SK-N-SH (cell line): ENCODE measurements at regions not wholly inside any gene's neighbourhood (a gene's known extent, or its start where the extent isn't known, plus 50 kb on each side); places are given as distances from the start of the nearest gene placed in this dataset.

Experiments
- CTCF ChIA-PET: fragments of 300-600, 350-600 bp; formaldehyde crosslinking; extraction: SDS; loops from one replicate; lab custom pipeline; 2021; lab: Yijun Ruan, JAX
- POLR2A ChIA-PET: fragments of 350-600 bp; sonication (Branson Sonifier 250); formaldehyde crosslinking; extraction: SDS; loops from one replicate; lab custom pipeline; 2020; ENCODE audit warnings: antibody characterized with exemption, inconsistent platforms; lab: Yijun Ruan, JAX
- DNase-seq: peaks from one replicate; pipeline ENCODE4 v3.0.0; 2012
- H2AFZ ChIP-seq: fragments of 200-600 bp; sonication (generic); 2 replicates; pipeline ENCODE4 v1.8.1; 2016; ENCODE audit warnings: antibody characterized with exemption, mild to moderate bottlenecking, low read depth
- H3F3A ChIP-seq: fragments of 200-600 bp; sonication (generic); replicated peaks from 2 replicates; pipeline ENCODE3; 2016; ENCODE audit warnings: antibody characterized with exemption, mild to moderate bottlenecking; ENCODE audit not compliant: insufficient read depth
- H3K27ac ChIP-seq, 2 experiments: fragments of 200-500 bp in 1 of 2; fragments of 200-600 bp in 1 of 2; sonication (Bioruptor generic) in 1 of 2; sonication (generic), shearing (Covaris generic) in 1 of 2; 2 replicates each; pipeline versions ENCODE4 v1.5.1 to v1.6.1; 2014 to 2016; ENCODE audit warnings: low read depth in 2 of 2, inconsistent platforms in 1 of 2, low read length in 1 of 2, mild to moderate bottlenecking in 1 of 2, mixed read lengths in 1 of 2
- H3K27me3 ChIP-seq: fragments of 200-600 bp; sonication (generic), shearing (Covaris generic); 2 replicates; pipeline ENCODE4 v1.6.1; 2016; ENCODE audit warnings: mixed run types; ENCODE audit not compliant: insufficient read depth
- H3K36me3 ChIP-seq, 2 experiments: fragments of 200-500 bp in 1 of 2; fragments of 200-600 bp in 1 of 2; sonication (Bioruptor generic) in 1 of 2; sonication (generic) in 1 of 2; replicated peaks in 1 of 2; 2 replicates each; pipeline versions ENCODE3 to v1.5.1; 2014 to 2016; ENCODE audit warnings: low read length in 1 of 2, mild to moderate bottlenecking in 1 of 2; ENCODE audit not compliant: insufficient read depth in 2 of 2, control insufficient read depth in 1 of 2
- H3K4me1 ChIP-seq, 2 experiments: fragments of 200-500 bp in 1 of 2; fragments of 200-600 bp in 1 of 2; sonication (Bioruptor generic) in 1 of 2; sonication (generic), shearing (Covaris generic) in 1 of 2; 2 replicates each; pipeline versions ENCODE4 v1.5.1 to v1.6.1; 2014 to 2016; ENCODE audit warnings: low read depth in 1 of 2, low read length in 1 of 2, mixed run types in 1 of 2; ENCODE audit not compliant: insufficient read depth in 2 of 2, control insufficient read depth in 1 of 2
- H3K4me2 ChIP-seq: fragments of 200-600 bp; sonication (generic), shearing (Covaris generic); 2 replicates; pipeline ENCODE4 v1.6.1; 2017; ENCODE audit warnings: mixed run types
- H3K4me3 ChIP-seq, 2 experiments: fragments of 200-500 bp in 1 of 2; fragments of 200-600 bp in 1 of 2; sonication (Bioruptor generic) in 1 of 2; sonication (generic), shearing (Covaris generic) in 1 of 2; 2 replicates each; pipeline versions ENCODE4 v1.5.1 to v1.8.1; 2014 to 2016; ENCODE audit warnings: low read depth in 2 of 2, inconsistent platforms in 1 of 2, low read length in 1 of 2, mild to moderate bottlenecking in 1 of 2, mixed read lengths in 1 of 2, moderate library complexity in 1 of 2
- H3K79me2 ChIP-seq: fragments of 200-600 bp; sonication (generic); 2 replicates; pipeline ENCODE4 v1.8.1; 2017; ENCODE audit warnings: mild to moderate bottlenecking; ENCODE audit not compliant: insufficient read depth
- H3K9ac ChIP-seq: fragments of 200-600 bp; sonication (generic); 2 replicates; pipeline ENCODE4 v1.6.1; 2017; ENCODE audit warnings: mixed run types
- H3K9me2 ChIP-seq: fragments of 200-600 bp; sonication (generic); 2 replicates; pipeline ENCODE4 v1.6.1; 2017; ENCODE audit warnings: mixed run types
- H3K9me3 ChIP-seq: fragments of 200-600 bp; sonication (generic); 2 replicates; pipeline ENCODE4 v1.6.1; 2017; ENCODE audit warnings: mixed run types, mild to moderate bottlenecking, moderate library complexity
- H4K20me1 ChIP-seq: fragments of 200-600 bp; sonication (generic); 2 replicates; pipeline ENCODE4 v1.6.1; 2017; ENCODE audit warnings: mild to moderate bottlenecking, mixed run types; ENCODE audit not compliant: insufficient read depth
- CHD2 ChIP-seq: fragments of 150-350 bp; IDR thresholded peaks from 2 replicates; pipeline ENCODE4 v1.6.1; 2018; ENCODE audit warnings: low read length; ENCODE audit not compliant: partially characterized antibody
- EP300 ChIP-seq, 2 experiments: IDR thresholded peaks; 2 replicates each; pipeline versions ENCODE4 v1.4.0 to v1.6.1; 2012; ENCODE audit warnings: borderline replicate concordance in 1 of 2, low read depth in 1 of 2, low read length in 1 of 2
- EZH2phosphoT487 ChIP-seq: fragments of 200-600 bp; sonication (generic); IDR thresholded peaks from 2 replicates; pipeline ENCODE4 v1.6.1; 2017; ENCODE audit warnings: low read depth, mixed run types, mild to moderate bottlenecking, antibody characterized with exemption, moderate library complexity, borderline replicate concordance
- FOSL2 ChIP-seq: IDR thresholded peaks from 2 replicates; pipeline ENCODE4 v1.4.0; 2012; ENCODE audit warnings: low read depth, mild to moderate bottlenecking, moderate library complexity, borderline replicate concordance
- FOXJ3 ChIP-seq: sonication (generic); formaldehyde crosslinking; IDR thresholded peaks from 2 replicates; pipeline ENCODE4 v1.5.1; 2020; ENCODE audit warnings: mild to moderate bottlenecking, missing genetic modification reagents
- FOXM1 ChIP-seq: IDR thresholded peaks from 2 replicates; pipeline ENCODE4 v1.4.0; 2012; ENCODE audit warnings: low read depth, mild to moderate bottlenecking
- GATA2 ChIP-seq: sonication (generic); formaldehyde crosslinking; IDR thresholded peaks from 2 replicates; pipeline ENCODE4 v1.5.0; 2020; ENCODE audit warnings: mild to moderate bottlenecking, missing genetic modification reagents
- JUND ChIP-seq: IDR thresholded peaks from 2 replicates; pipeline ENCODE4 v1.4.0; 2012
- MEF2A ChIP-seq: IDR thresholded peaks from 2 replicates; pipeline ENCODE4 v1.4.0; 2012; ENCODE audit warnings: low read depth, borderline replicate concordance
- MXI1 ChIP-seq: IDR thresholded peaks from 2 replicates; pipeline ENCODE4 v1.6.1; 2012; ENCODE audit warnings: mild to moderate bottlenecking, low read depth, low read length, improper control_type of control experiment
- NFIC ChIP-seq: IDR thresholded peaks from 2 replicates; pipeline ENCODE4 v1.4.0; 2012; ENCODE audit warnings: borderline replicate concordance
- POLR2AphosphoS5 ChIP-seq: IDR thresholded peaks from 2 replicates; pipeline ENCODE4 v1.6.1; 2012; ENCODE audit warnings: low read depth, low read length
- RAD21 ChIP-seq: IDR thresholded peaks from 2 replicates; pipeline ENCODE4 v1.6.1; 2012; ENCODE audit warnings: mild to moderate bottlenecking, low read length
- RXRA ChIP-seq: IDR thresholded peaks from 2 replicates; pipeline ENCODE4 v1.4.0; 2012; ENCODE audit warnings: low read depth, mild to moderate bottlenecking, borderline replicate concordance
- SIN3A ChIP-seq: IDR thresholded peaks from 2 replicates; pipeline ENCODE4 v1.6.1; 2012; ENCODE audit warnings: low read depth, mild to moderate bottlenecking, low read length, moderate library complexity, borderline replicate concordance
- SMC3 ChIP-seq: IDR thresholded peaks from 2 replicates; pipeline ENCODE4 v1.6.1; 2012; ENCODE audit warnings: low read depth, low read length, improper control_type of control experiment
- TAF1 ChIP-seq: IDR thresholded peaks from 2 replicates; pipeline ENCODE4 v1.6.1; 2012; ENCODE audit warnings: low read depth, mild to moderate bottlenecking, low read length, moderate library complexity, borderline replicate concordance
- TCF12 ChIP-seq: IDR thresholded peaks from 2 replicates; pipeline ENCODE4 v1.4.0; 2012
- TEAD4 ChIP-seq: IDR thresholded peaks from 2 replicates; pipeline ENCODE4 v1.4.0; 2012; ENCODE audit warnings: mild to moderate bottlenecking, borderline replicate concordance; ENCODE audit not compliant: insufficient read depth
- YY1 ChIP-seq: IDR thresholded peaks from 2 replicates; pipeline ENCODE4 v1.4.0; 2012; ENCODE audit warnings: low read depth, mild to moderate bottlenecking
- WGBS: methylation state at CpG from one replicate; pipeline ENCODE4 v1.1.6; 2017; ENCODE audit warnings: low lambda C conversion rate; 5-methylcytosine and 5-hydroxymethylcytosine counted together
- TF ChIP-seq, protein P1 (sequence below): IDR thresholded peaks from 2 replicates; pipeline ENCODE4 v1.4.0; 2012; ENCODE audit warnings: low read depth, borderline replicate concordance
- TF ChIP-seq, protein P2 (sequence below): IDR thresholded peaks from 2 replicates; pipeline ENCODE4; 2012
- TF ChIP-seq, protein P3 (sequence below): IDR thresholded peaks from 2 replicates; pipeline ENCODE4 v1.6.1; 2012; ENCODE audit warnings: mild to moderate bottlenecking, low read depth, low read length, moderate library complexity

DNA sequence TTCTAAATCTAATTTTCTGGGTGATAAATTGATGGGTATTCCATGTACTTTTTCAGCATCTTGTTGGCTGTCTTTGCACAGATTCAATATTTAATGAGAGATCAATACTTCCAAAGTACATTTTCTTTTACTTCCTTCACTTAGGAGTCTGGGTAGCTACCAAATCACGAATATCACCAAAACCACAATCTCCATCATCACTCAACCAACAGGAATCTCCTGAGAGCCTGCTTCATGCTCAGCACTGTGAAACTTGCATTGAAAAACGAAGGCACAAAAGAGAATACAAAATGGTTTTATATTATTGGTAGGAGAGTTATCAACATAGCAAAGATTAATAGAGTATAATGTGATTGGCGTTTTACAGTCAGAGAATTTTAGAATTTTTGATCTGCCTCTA lies 261.5 kb upstream of the DSEL start:
- H3K9ac ChIP-seq = no peak overlapping the region
- H3K9me2 ChIP-seq = no peaks in the 10 kb centered on the region
- no peaks in the 10 kb centered on the region for H3K9me3 ChIP-seq
- H3K79me2 ChIP-seq = no peaks in the 10 kb centered on the region
- H2AFZ ChIP-seq = peak overlapping the region; percentile 12; the same call in 1 of the 2 replicates
- POLR2A ChIA-PET = no interaction called here
- TF ChIP-seq EZH2phosphoT487 (no peak), YY1 (no peak), SMC3 (no peak), TAF1 (no peak), FOXJ3 (CRISPR knock-in tag) (no peak), POLR2AphosphoS5 (no peak), FOXM1 (no peak), CHD2 (no peak), TEAD4 (no peak), GATA2 (no peak), RXRA (no peak), MXI1 (no peak), SIN3A (no peak), FOSL2 (no peak), MEF2A (no peak), RAD21 (no peak), NFIC (no peak)
- TF ChIP-seq, protein P1, sequence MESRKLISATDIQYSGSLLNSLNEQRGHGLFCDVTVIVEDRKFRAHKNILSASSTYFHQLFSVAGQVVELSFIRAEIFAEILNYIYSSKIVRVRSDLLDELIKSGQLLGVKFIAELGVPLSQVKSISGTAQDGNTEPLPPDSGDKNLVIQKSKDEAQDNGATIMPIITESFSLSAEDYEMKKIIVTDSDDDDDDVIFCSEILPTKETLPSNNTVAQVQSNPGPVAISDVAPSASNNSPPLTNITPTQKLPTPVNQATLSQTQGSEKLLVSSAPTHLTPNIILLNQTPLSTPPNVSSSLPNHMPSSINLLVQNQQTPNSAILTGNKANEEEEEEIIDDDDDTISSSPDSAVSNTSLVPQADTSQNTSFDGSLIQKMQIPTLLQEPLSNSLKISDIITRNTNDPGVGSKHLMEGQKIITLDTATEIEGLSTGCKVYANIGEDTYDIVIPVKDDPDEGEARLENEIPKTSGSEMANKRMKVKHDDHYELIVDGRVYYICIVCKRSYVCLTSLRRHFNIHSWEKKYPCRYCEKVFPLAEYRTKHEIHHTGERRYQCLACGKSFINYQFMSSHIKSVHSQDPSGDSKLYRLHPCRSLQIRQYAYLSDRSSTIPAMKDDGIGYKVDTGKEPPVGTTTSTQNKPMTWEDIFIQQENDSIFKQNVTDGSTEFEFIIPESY = no peak
- TF ChIP-seq, all 33 proteins: peak for 0
- 75% methylated on average over 3 of the region's 3 CpGs for WGBS
- H3K4me1 ChIP-seq = peaks cover 0 to 15% of the 10 kb centered on the region in 2 experiments; a peak in 2 of 4 replicates
- H3F3A ChIP-seq = peaks cover 24% of the 10 kb centered on the region
- no peak overlapping the region for H3K27ac ChIP-seq
- no peaks in the 10 kb centered on the region for H3K36me3 ChIP-seq
- no peak overlapping the region for H3K4me3 ChIP-seq
- CTCF ChIA-PET = no interaction called here
- no peaks in the 10 kb centered on the region for H4K20me1 ChIP-seq
- DNase-seq = no peak
- H3K4me2 ChIP-seq = no peak overlapping the region
- H3K27me3 ChIP-seq = no peaks in the 10 kb centered on the region

DNA sequence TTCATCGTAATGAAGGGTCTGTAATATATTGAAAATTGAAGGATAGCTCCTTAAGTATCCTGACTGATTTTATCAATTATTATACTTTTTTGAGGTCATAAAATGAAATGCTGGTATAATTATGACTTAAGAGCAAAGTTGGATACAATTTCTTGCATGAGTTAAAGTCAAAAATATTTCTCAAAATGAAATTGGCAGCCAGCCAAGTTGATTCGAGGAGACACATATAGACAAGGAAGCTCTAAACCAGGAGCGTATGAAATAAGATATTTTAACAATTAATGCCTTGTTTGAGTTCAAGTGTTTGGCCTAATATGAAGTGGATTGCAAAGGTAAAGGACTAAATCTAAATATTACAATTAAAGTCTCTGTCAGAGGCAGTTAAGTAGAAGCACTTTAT lies 260.4 kb upstream of the DSEL start:
- Histone ChIP-seq H3K4me3 (no peak overlapping the region), H3K4me1 (peaks cover 0 to 22% of the 10 kb centered on the region in 2 experiments; a peak in 2 of 4 replicates), H3K9me3 (no peaks in the 10 kb centered on the region), H3K9me2 (no peaks in the 10 kb centered on the region), H3K4me2 (no peak overlapping the region), H3K27ac (no peak overlapping the region), H3K27me3 (no peaks in the 10 kb centered on the region), H3K36me3 (no peaks in the 10 kb centered on the region), H3F3A (peaks cover 13% of the 10 kb centered on the region), H4K20me1 (no peaks in the 10 kb centered on the region), H2AFZ (no peak overlapping the region), H3K9ac (no peak overlapping the region), H3K79me2 (no peaks in the 10 kb centered on the region)
- 35% methylated on average over 3 of the region's 3 CpGs for WGBS
- TF ChIP-seq SMC3 (no peak), EP300 (IDR thresholded peaks at IDR 0.05; ENCODE audit: borderline replicate concordance in 1 of 2, low read depth in 1 of 2, low read length in 1 of 2) (peak in 1 of 2 experiments; percentile 46; a peak in 1 of 4 replicates), TEAD4 (peak; percentile 25; the same call in 1 of the 2 replicates), NFIC (peak; percentile 91), TCF12 (peak; percentile 37), JUND (peak; percentile 45)
- TF ChIP-seq, protein P2, sequence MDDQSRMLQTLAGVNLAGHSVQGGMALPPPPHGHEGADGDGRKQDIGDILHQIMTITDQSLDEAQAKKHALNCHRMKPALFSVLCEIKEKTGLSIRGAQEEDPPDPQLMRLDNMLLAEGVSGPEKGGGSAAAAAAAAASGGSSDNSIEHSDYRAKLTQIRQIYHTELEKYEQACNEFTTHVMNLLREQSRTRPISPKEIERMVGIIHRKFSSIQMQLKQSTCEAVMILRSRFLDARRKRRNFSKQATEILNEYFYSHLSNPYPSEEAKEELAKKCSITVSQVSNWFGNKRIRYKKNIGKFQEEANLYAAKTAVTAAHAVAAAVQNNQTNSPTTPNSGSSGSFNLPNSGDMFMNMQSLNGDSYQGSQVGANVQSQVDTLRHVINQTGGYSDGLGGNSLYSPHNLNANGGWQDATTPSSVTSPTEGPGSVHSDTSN = peak; percentile 45
- TF ChIP-seq, protein P3, sequence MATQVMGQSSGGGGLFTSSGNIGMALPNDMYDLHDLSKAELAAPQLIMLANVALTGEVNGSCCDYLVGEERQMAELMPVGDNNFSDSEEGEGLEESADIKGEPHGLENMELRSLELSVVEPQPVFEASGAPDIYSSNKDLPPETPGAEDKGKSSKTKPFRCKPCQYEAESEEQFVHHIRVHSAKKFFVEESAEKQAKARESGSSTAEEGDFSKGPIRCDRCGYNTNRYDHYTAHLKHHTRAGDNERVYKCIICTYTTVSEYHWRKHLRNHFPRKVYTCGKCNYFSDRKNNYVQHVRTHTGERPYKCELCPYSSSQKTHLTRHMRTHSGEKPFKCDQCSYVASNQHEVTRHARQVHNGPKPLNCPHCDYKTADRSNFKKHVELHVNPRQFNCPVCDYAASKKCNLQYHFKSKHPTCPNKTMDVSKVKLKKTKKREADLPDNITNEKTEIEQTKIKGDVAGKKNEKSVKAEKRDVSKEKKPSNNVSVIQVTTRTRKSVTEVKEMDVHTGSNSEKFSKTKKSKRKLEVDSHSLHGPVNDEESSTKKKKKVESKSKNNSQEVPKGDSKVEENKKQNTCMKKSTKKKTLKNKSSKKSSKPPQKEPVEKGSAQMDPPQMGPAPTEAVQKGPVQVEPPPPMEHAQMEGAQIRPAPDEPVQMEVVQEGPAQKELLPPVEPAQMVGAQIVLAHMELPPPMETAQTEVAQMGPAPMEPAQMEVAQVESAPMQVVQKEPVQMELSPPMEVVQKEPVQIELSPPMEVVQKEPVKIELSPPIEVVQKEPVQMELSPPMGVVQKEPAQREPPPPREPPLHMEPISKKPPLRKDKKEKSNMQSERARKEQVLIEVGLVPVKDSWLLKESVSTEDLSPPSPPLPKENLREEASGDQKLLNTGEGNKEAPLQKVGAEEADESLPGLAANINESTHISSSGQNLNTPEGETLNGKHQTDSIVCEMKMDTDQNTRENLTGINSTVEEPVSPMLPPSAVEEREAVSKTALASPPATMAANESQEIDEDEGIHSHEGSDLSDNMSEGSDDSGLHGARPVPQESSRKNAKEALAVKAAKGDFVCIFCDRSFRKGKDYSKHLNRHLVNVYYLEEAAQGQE = no peak
- DNase-seq = no peak
- ChIA-PET CTCF (no interaction called here), POLR2A (no interaction called here)
